Putamen (tissue), 1 donor: ENCODE measurements at regions not wholly inside any gene's neighbourhood (a gene's known extent, or its start where the extent isn't known, plus 50 kb on each side); places are given as distances from the start of the nearest gene placed in this dataset.

Experiments
- DNase-seq: peaks from one replicate; pipeline ENCODE4 v3.0.0-alpha.2; 2016; ENCODE audit warnings: low spot score

DNA sequence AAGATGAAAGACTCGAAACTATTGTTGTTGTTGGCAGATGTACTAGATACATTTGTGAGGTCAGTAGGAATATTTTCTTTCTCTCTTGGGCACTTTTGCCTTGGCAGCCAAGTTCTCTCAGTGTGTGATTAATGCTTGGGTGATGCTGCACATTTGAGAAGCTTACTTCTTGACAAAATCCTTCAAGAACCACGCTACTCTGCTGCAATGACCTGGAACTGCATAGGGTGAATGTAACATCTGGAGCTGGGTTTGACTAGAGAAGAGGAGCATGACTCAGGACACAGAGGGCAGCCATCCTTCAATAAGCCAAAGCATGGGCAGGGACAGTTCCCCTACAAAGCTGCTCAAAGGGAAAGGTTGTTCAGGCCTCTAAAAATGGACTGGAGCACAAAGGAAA is 75.5 kb upstream of the PUM3 start:
- no peak for DNase-seq

DNA sequence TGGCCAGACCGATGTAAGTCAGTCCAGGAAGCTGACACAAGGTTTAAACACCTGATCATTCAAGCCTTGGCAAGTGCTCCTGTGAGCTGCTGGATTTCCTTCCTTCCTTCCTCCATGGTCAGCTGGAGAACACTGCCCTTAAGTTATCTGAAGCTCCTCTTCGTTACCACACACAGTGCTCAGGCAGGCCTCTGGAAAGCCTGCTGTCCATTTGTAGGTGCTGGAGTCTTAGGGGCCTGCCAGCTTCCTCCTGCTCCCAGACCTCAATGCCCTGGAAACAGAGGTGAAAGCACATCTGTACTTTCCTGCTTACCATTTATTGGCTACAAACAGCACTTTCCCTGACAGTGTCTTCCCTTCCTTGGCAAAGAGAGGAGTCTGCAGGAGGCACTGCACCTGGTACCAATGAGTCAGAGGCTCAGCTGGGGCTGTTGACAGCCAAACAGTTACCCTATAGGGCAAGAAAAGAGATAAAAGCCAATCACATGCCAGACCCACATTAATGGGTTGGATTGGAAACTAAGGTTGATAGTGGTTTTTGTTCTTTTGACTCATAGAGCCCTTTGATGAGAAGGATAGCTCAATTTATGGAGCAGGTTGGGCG is 72.6 kb upstream of the PUM3 start:
- DNase-seq, result no peak

DNA sequence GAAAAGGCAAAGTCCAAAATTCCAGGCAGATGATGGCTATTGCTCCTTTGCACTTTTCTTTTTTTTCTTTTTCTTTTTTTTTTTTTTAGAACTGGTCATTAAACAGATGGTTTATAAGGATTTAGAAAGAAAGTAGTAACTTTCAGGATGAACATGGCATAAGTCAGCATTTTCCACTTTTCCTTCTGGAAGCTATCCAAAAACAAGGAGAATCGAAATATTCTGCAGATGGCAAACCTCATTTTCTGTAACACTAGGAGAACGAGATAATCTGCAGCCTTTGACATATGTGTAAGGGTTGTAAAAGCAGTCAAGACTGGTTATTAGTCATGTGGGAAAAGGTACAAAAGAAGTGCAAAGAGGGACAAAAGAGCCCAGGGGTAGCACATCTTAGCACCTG is 69.1 kb upstream of the PUM3 start:
- DNase-seq, result no peak

DNA sequence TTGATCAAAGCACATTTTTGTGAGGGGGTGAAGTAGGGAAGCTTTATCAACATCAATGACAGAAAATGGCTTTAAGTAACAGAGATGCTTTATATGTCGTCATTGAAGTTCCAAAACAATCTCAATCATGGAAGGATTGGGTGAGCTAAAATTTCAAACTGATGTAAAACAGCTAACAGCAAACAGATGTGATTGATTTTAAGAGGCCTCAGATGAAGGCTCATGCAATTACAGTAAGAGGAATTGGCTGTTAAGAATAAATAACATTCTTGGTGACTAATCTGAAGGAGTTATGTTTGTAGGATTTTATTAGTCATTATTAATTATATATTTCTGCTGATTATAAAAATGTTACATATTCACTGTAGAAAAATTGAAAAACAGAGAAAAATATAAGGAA is 63.5 kb upstream of the PUM3 start:
- DNase-seq, result no peak

DNA sequence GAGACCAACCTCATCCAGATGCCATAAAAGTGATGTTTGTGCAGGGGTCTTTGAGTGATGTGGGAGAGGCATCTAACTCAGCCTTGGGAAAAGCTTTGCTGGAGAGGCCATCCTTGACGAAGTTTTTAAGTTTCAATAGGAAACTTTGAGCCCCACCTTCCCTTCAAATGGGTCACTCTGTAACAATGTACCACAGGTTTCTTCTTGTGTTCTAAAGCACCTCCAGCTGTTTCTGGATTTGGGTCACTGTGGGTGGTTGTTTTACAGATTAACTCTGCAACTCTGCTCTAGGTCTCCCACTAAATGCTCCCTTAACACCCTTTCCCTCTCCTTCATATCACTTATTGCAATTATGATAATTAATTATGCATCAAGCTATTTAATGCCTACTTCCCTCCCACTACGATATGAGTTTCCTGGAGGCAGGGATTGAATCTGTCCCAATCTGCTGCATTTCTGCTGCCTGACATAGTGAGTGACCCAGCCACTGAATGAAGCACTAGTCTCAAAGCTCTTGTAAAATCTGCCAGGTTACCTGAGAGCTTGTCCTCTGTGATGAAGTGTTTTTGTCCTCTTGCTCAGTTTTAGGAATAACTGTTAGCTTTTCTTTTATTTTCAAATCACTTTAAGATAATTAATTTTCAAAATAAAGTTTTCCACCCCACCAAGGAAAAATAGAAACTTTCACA is 60.5 kb upstream of the PUM3 start:
- no peak for DNase-seq
